DOHH2 (cell line): ENCODE measurements at regions not wholly inside any gene's neighbourhood (a gene's known extent, or its start where the extent isn't known, plus 50 kb on each side); places are given as distances from the start of the nearest gene placed in this dataset.

Source experiments
- H3F3A ChIP-seq: fragments of 200-600 bp; sonication (generic), shearing (Covaris generic); 2 replicates; pipeline ENCODE4 v1.6.0; 2016; ENCODE audit warnings: antibody characterized with exemption, mild to moderate bottlenecking; ENCODE audit not compliant: control insufficient read depth, insufficient read depth
- H3K27ac ChIP-seq: fragments of 200-600 bp; sonication (generic); 2 replicates; pipeline ENCODE4 v1.5.1; 2014; ENCODE audit warnings: low read depth, mild to moderate bottlenecking, low read length, moderate library complexity
- H3K27me3 ChIP-seq: fragments of 200-600 bp; sonication (generic); 2 replicates; pipeline ENCODE4 v1.6.1; 2014; ENCODE audit warnings: mild to moderate bottlenecking, low read length, mixed read lengths; ENCODE audit not compliant: control insufficient read depth
- H3K36me3 ChIP-seq: fragments of 200-600 bp; sonication (generic); 2 replicates; pipeline ENCODE4 v1.6.1; 2014; ENCODE audit warnings: mild to moderate bottlenecking, low read length, moderate library complexity, mixed read lengths; ENCODE audit not compliant: control insufficient read depth
- H3K4me1 ChIP-seq: fragments of 200-600 bp; sonication (generic); 2 replicates; pipeline ENCODE4 v1.6.1; 2014; ENCODE audit warnings: mild to moderate bottlenecking, low read length, mixed read lengths; ENCODE audit not compliant: control insufficient read depth
- H3K4me2 ChIP-seq: fragments of 200-600 bp; sonication (generic); 2 replicates; pipeline ENCODE4 v1.6.0; 2014; ENCODE audit warnings: mild to moderate bottlenecking, low read length, moderate library complexity
- H3K4me3 ChIP-seq: fragments of 200-600 bp; sonication (generic); 2 replicates; pipeline ENCODE4 v1.5.1; 2014; ENCODE audit warnings: mild to moderate bottlenecking, low read length, mixed read lengths
- H3K79me2 ChIP-seq: fragments of 200-600 bp; sonication (generic); 2 replicates; pipeline ENCODE4 v1.6.1; 2014; ENCODE audit warnings: mild to moderate bottlenecking, low read length, mixed read lengths; ENCODE audit not compliant: control insufficient read depth
- H3K9me2 ChIP-seq: fragments of 200-600 bp; sonication (generic); replicated peaks from 2 replicates; pipeline ENCODE4 v1.6.1; 2014; ENCODE audit warnings: mild to moderate bottlenecking, low read length, mixed read lengths; ENCODE audit not compliant: control insufficient read depth
- H3K9me3 ChIP-seq: fragments of 200-600 bp; sonication (generic); 2 replicates; pipeline ENCODE4 v1.6.1; 2014; ENCODE audit warnings: antibody characterized with exemption, low read length, mixed read lengths; ENCODE audit not compliant: control insufficient read depth, insufficient read depth
- H4K20me1 ChIP-seq: fragments of 200-600 bp; sonication (generic); 2 replicates; pipeline ENCODE4 v1.6.0; 2014; ENCODE audit warnings: low read depth, mild to moderate bottlenecking, antibody characterized with exemption, low read length, moderate library complexity; ENCODE audit not compliant: control insufficient read depth, insufficient read depth
- CTCF ChIP-seq: fragments of 200-600 bp; sonication (generic); IDR thresholded peaks from one replicate; pipeline ENCODE4 v1.5.1; 2014; ENCODE audit warnings: antibody characterized with exemption, mild to moderate bottlenecking, low read depth, low read length; ENCODE audit not compliant: poor library complexity, severe bottlenecking
- EZH2phosphoT487 ChIP-seq: fragments of 200-600 bp; sonication (generic); IDR thresholded peaks from 2 replicates; pipeline ENCODE4 v1.6.1; 2017; ENCODE audit warnings: borderline replicate concordance, mild to moderate bottlenecking, antibody characterized with exemption, low read length, moderate library complexity, mixed read lengths

DNA sequence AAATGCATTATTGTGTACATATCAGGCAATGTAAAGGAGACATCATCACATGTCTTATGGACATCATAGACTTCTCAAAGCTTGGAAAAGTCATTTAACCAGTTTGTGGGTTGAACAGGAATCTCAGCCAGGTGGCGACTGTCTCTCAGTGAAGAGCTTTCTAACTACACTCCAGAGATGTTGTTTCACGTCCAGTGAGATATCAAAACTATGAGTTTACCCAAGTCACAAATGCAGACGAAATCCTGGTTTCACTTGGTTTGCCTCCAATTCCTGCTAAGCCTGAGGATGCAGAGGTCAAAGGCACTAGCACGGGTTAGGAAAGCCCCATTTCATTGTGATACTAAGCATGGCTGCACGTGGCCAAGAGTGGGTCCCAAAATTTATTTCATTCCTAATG is 384.5 kb upstream of the MEIS1 start:
- Histone ChIP-seq H3K79me2 (no peaks in the 10 kb centered on the region), H4K20me1 (no peaks in the 10 kb centered on the region), H3K4me2 (no peak overlapping the region), H3K27me3 (no peaks in the 10 kb centered on the region), H3K4me1 (no peaks in the 10 kb centered on the region), H3K4me3 (no peak overlapping the region), H3K9me2 (no peaks in the 10 kb centered on the region), H3F3A (no peaks in the 10 kb centered on the region), H3K9me3 (no peaks in the 10 kb centered on the region), H3K36me3 (no peaks in the 10 kb centered on the region), H3K27ac (no peak overlapping the region)
- TF ChIP-seq CTCF (no peak), EZH2phosphoT487 (no peak)

- Histone ChIP-seq H3K9me3 (no peaks in the 10 kb centered on the region), H3K27me3 (no peaks in the 10 kb centered on the region)
- TF ChIP-seq CTCF = no peak
- TF ChIP-seq EZH2phosphoT487 = no peak
These were observed 386.3 kb upstream of the MEIS1 start for GRCh38 chr2:66048667-66049066.

GRCh38 chr2:66041902-66042657 is 392.8 kb upstream of the MEIS1 start:
- Histone ChIP-seq H3F3A (no peaks in the 10 kb centered on the region), H3K36me3 (no peaks in the 10 kb centered on the region), H3K4me2 (no peak overlapping the region), H3K79me2 (no peaks in the 10 kb centered on the region), H3K27ac (no peak overlapping the region), H3K4me1 (no peaks in the 10 kb centered on the region), H4K20me1 (no peaks in the 10 kb centered on the region), H3K4me3 (no peak overlapping the region), H3K27me3 (no peaks in the 10 kb centered on the region), H3K9me2 (no peaks in the 10 kb centered on the region), H3K9me3 (no peaks in the 10 kb centered on the region)
- TF ChIP-seq EZH2phosphoT487 (no peak), CTCF (no peak)

More at GRCh38 chr2:66048667-66049066, 386.3 kb upstream of the MEIS1 start:
- Histone ChIP-seq H3K4me1 (no peaks in the 10 kb centered on the region), H4K20me1 (no peaks in the 10 kb centered on the region), H3K4me3 (no peak overlapping the region), H3K9me2 (no peaks in the 10 kb centered on the region), H3F3A (no peaks in the 10 kb centered on the region), H3K27ac (no peak overlapping the region), H3K4me2 (no peak overlapping the region), H3K36me3 (no peaks in the 10 kb centered on the region), H3K79me2 (no peaks in the 10 kb centered on the region)
